HEK293 (cell line): ENCODE measurements at regions not wholly inside any gene's neighbourhood (a gene's known extent, or its start where the extent isn't known, plus 50 kb on each side); places are given as distances from the start of the nearest gene placed in this dataset.

Experiments used
- CTCF ChIA-PET: fragments of 350-600 bp; formaldehyde crosslinking; extraction: SDS; loops from one replicate; lab custom pipeline; 2021; ENCODE audit warnings: antibody characterized with exemption; lab: Yijun Ruan, JAX
- POLR2A ChIA-PET: fragments of 300-600 bp; formaldehyde crosslinking; extraction: SDS; loops from one replicate; lab custom pipeline; 2020; ENCODE audit warnings: antibody characterized with exemption, inconsistent platforms; lab: Yijun Ruan, JAX
- H3K27ac ChIP-seq: fragments of 200-500 bp; sonication (Bioruptor generic); 2 replicates; pipeline ENCODE4 v1.5.1; 2014; ENCODE audit warnings: low read depth, low read length, control low read depth, inconsistent platforms; ENCODE audit errors: extremely low read depth
- H3K36me3 ChIP-seq, 2 experiments: fragments of 200-500 bp in 1 of 2; sonication (Bioruptor generic) in 1 of 2; 1 replicate in 1 of 2; 2 replicates in 1 of 2; pipeline ENCODE4 v1.5.1; 2014 to 2017; ENCODE audit warnings: inconsistent platforms in 2 of 2, low read length in 2 of 2; ENCODE audit not compliant: control insufficient read depth in 2 of 2, insufficient read depth in 1 of 2
- H3K4me1 ChIP-seq: fragments of 200-500 bp; sonication (Bioruptor generic); 2 replicates; pipeline ENCODE4 v1.5.1; 2014; ENCODE audit warnings: mild to moderate bottlenecking, low read length, inconsistent platforms; ENCODE audit not compliant: control insufficient read depth, insufficient read depth
- H3K4me3 ChIP-seq: 2 replicates; pipeline ENCODE4 v1.5.1; 2011; ENCODE audit warnings: low read depth, mild to moderate bottlenecking, control low read depth, low read length, moderate library complexity
- H3K9me3 ChIP-seq: fragments of 200-500 bp; sonication (Bioruptor generic); 2 replicates; pipeline ENCODE4 v1.5.1; 2014; ENCODE audit warnings: low read depth, low read length, inconsistent platforms; ENCODE audit not compliant: control insufficient read depth, insufficient read depth
- FEZF1 ChIP-seq: fragments of 450-650 bp; formaldehyde crosslinking; IDR thresholded peaks from 2 replicates; pipeline ENCODE4 v1.5.1; 2016; ENCODE audit warnings: missing biosample characterization, missing genetic modification characterization
- KLF1 ChIP-seq: fragments of 450-650 bp; formaldehyde crosslinking; IDR thresholded peaks from 2 replicates; pipeline ENCODE4 v1.5.1; 2016; ENCODE audit warnings: missing biosample characterization, missing genetic modification characterization
- OSR2 ChIP-seq: fragments of 450-650 bp; formaldehyde crosslinking; IDR thresholded peaks from 2 replicates; pipeline ENCODE4 v1.5.1; 2016; ENCODE audit warnings: missing biosample characterization, missing genetic modification characterization
- PRDM6 ChIP-seq: fragments of 450-650 bp; formaldehyde crosslinking; IDR thresholded peaks from 2 replicates; pipeline ENCODE4 v1.5.1; 2017; ENCODE audit warnings: missing biosample characterization, missing genetic modification characterization
- SP2 ChIP-seq: fragments of 450-650 bp; formaldehyde crosslinking; IDR thresholded peaks from 2 replicates; pipeline ENCODE4 v1.5.1; 2016; ENCODE audit warnings: missing biosample characterization, missing genetic modification characterization
- SP3 ChIP-seq: fragments of 450-650 bp; formaldehyde crosslinking; IDR thresholded peaks from 2 replicates; pipeline ENCODE4 v1.5.1; 2016; ENCODE audit warnings: missing biosample characterization, missing genetic modification characterization
- TCF7L2 ChIP-seq: IDR thresholded peaks from 2 replicates; pipeline ENCODE4 v1.6.1; 2011; ENCODE audit warnings: low read depth, mild to moderate bottlenecking, inconsistent platforms, low read length, moderate library complexity, borderline replicate concordance
- YY1 ChIP-seq: fragments of 450-650 bp; formaldehyde crosslinking; IDR thresholded peaks from 2 replicates; pipeline ENCODE4 v1.5.1; 2018; ENCODE audit warnings: missing biosample characterization, missing genetic modification characterization
- YY2 ChIP-seq: fragments of 450-650 bp; formaldehyde crosslinking; IDR thresholded peaks from 2 replicates; pipeline ENCODE4 v1.5.1; 2016; ENCODE audit warnings: missing biosample characterization, missing genetic modification characterization
- ZBTB7A ChIP-seq: fragments of 450-650 bp; formaldehyde crosslinking; IDR thresholded peaks from 2 replicates; pipeline ENCODE4 v1.5.1; 2016; ENCODE audit warnings: low read depth, missing biosample characterization, missing genetic modification characterization
- ZNF121 ChIP-seq: fragments of 450-650 bp; formaldehyde crosslinking; IDR thresholded peaks from 2 replicates; pipeline ENCODE4 v1.5.1; 2016; ENCODE audit warnings: missing biosample characterization, missing genetic modification characterization
- ZNF16 ChIP-seq: fragments of 450-650 bp; formaldehyde crosslinking; IDR thresholded peaks from 2 replicates; pipeline ENCODE4 v1.5.1; 2016; ENCODE audit warnings: low read depth, missing biosample characterization, missing genetic modification characterization
- ZNF292 ChIP-seq: fragments of 450-650 bp; formaldehyde crosslinking; IDR thresholded peaks from 2 replicates; pipeline ENCODE4 v1.5.1; 2016; ENCODE audit warnings: low read depth, missing biosample characterization, missing genetic modification characterization, borderline replicate concordance
- ZNF362 ChIP-seq: fragments of 450-650 bp; formaldehyde crosslinking; IDR thresholded peaks from 2 replicates; pipeline ENCODE4 v1.5.1; 2016; ENCODE audit warnings: missing biosample characterization, missing genetic modification characterization
- ZNF394 ChIP-seq: fragments of 450-650 bp; formaldehyde crosslinking; IDR thresholded peaks from 2 replicates; pipeline ENCODE4 v1.5.1; 2016; ENCODE audit warnings: missing biosample characterization, missing genetic modification characterization, mild to moderate bottlenecking, moderate library complexity, borderline replicate concordance
- ZNF433 ChIP-seq: fragments of 450-650 bp; formaldehyde crosslinking; IDR thresholded peaks from 2 replicates; pipeline ENCODE4 v1.5.1; 2016; ENCODE audit warnings: missing biosample characterization, missing genetic modification characterization, low read depth
- ZNF473 ChIP-seq: fragments of 450-650 bp; formaldehyde crosslinking; IDR thresholded peaks from 2 replicates; pipeline ENCODE4 v1.5.1; 2017; ENCODE audit warnings: missing biosample characterization, missing genetic modification characterization
- ZNF510 ChIP-seq: fragments of 450-650 bp; formaldehyde crosslinking; IDR thresholded peaks from 2 replicates; pipeline ENCODE4 v1.5.1; 2018; ENCODE audit warnings: mild to moderate bottlenecking, missing genetic modification characterization, missing biosample characterization; ENCODE audit not compliant: insufficient replicate concordance
- ZNF571 ChIP-seq: fragments of 450-650 bp; formaldehyde crosslinking; IDR thresholded peaks from 2 replicates; pipeline ENCODE4 v1.5.0; 2017; ENCODE audit warnings: missing biosample characterization, missing genetic modification characterization
- ZNF621 ChIP-seq: fragments of 450-650 bp; formaldehyde crosslinking; IDR thresholded peaks from 2 replicates; pipeline ENCODE4 v1.5.1; 2017; ENCODE audit warnings: missing biosample characterization, missing genetic modification characterization
- ZNF626 ChIP-seq: fragments of 450-650 bp; sonication (Bioruptor Pico); formaldehyde crosslinking; IDR thresholded peaks from 2 replicates; pipeline ENCODE4 v1.5.1; 2018; ENCODE audit warnings: missing biosample characterization, missing genetic modification characterization, inconsistent platforms
- ZNF664 ChIP-seq: fragments of 450-650 bp; formaldehyde crosslinking; IDR thresholded peaks from 2 replicates; pipeline ENCODE4 v1.5.1; 2016; ENCODE audit warnings: missing biosample characterization, missing genetic modification characterization
- ZNF707 ChIP-seq: fragments of 450-650 bp; formaldehyde crosslinking; IDR thresholded peaks from 2 replicates; pipeline ENCODE4 v1.5.1; 2016; ENCODE audit warnings: missing biosample characterization, missing genetic modification characterization
- TF ChIP-seq, protein P1 (sequence below): fragments of 450-650 bp; formaldehyde crosslinking; IDR thresholded peaks from 2 replicates; pipeline ENCODE4 v1.5.1; 2017; ENCODE audit warnings: missing biosample characterization, missing genetic modification characterization
- TF ChIP-seq, protein P2 (sequence below): fragments of 450-650 bp; IDR thresholded peaks from 2 replicates; pipeline ENCODE4 v1.5.1; 2018; ENCODE audit warnings: missing biosample characterization, missing genetic modification characterization

DNA sequence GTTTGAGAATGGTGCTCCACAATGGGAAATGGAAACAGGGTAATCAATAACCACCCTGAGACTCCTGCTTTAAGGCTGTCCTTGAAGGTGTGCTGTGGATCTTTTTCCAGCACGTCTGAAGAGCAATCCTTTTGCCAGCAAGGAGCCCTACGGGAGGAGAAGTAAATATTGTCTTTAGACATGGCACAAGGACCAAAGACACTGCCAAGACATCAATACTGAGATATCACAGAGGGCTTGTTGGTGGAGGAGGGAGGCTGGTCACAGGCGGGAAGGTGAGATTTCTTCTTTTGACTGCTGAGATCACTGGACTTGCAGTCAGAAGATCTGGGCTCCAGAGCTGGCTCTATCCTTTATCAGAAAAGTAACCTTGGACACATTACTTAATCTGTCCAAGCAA lies 135.0 kb upstream of the ZNF462 start:
- Histone ChIP-seq H3K27ac (no peak overlapping the region), H3K36me3 (no peaks in the 10 kb centered on the region), H3K4me1 (no peaks in the 10 kb centered on the region), H3K9me3 (no peaks in the 10 kb centered on the region), H3K4me3 (no peak overlapping the region)
- POLR2A ChIA-PET = no interaction called here
- TF ChIP-seq FEZF1 (tag by site-specific recombination) = no peak
- TF ChIP-seq ZBTB7A (tag by site-specific recombination) = no peak
- no peak for TF ChIP-seq ZNF473 (tag by site-specific recombination)
- no peak for TF ChIP-seq ZNF394
- CTCF ChIA-PET = interaction anchor here (0.7 kb wide), 1 partner anchor 20 kb away, joined by 3 read pairs; no protein-coding TSS in a partner anchor

GRCh38 chr9:106728860-106729259 lies 134.1 kb upstream of the ZNF462 start:
- H3K4me3 ChIP-seq = no peak overlapping the region
- CTCF ChIA-PET = interaction anchor here (0.6 to 1.0 kb wide), 3 partner anchors 12 to 887 kb away, joined by 3 to 4 read pairs (median 3); no protein-coding TSS in a partner anchor
- H3K9me3 ChIP-seq = no peaks in the 10 kb centered on the region
- TF ChIP-seq PRDM6 (tag by site-specific recombination) (no peak), ZNF121 (no peak), ZNF16 (tag by site-specific recombination) (no peak), ZNF362 (no peak), OSR2 (no peak), ZNF621 (tag by site-specific recombination) (no peak), ZNF571 (tag by site-specific recombination) (no peak), SP3 (no peak), KLF1 (tag by site-specific recombination) (no peak), TCF7L2 (no peak), ZNF664 (no peak), ZNF707 (tag by site-specific recombination) (no peak), SP2 (tag by site-specific recombination) (no peak), ZNF292 (tag by site-specific recombination) (no peak), ZNF433 (tag by site-specific recombination) (no peak)
- TF ChIP-seq, protein P1, sequence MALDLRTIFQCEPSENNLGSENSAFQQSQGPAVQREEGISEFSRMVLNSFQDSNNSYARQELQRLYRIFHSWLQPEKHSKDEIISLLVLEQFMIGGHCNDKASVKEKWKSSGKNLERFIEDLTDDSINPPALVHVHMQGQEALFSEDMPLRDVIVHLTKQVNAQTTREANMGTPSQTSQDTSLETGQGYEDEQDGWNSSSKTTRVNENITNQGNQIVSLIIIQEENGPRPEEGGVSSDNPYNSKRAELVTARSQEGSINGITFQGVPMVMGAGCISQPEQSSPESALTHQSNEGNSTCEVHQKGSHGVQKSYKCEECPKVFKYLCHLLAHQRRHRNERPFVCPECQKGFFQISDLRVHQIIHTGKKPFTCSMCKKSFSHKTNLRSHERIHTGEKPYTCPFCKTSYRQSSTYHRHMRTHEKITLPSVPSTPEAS = no peak
- H3K36me3 ChIP-seq = no peaks in the 10 kb centered on the region
- no peaks in the 10 kb centered on the region for H3K4me1 ChIP-seq
- no peak overlapping the region for H3K27ac ChIP-seq
- POLR2A ChIA-PET = no interaction called here

GRCh38 chr9:106731910-106732309 lies 131.1 kb upstream of the ZNF462 start:
- POLR2A ChIA-PET = no interaction called here
- no peak overlapping the region for H3K4me3 ChIP-seq
- no peak overlapping the region for H3K27ac ChIP-seq
- TF ChIP-seq YY2 (tag by site-specific recombination) (no peak), ZNF510 (tag by site-specific recombination) (no peak), YY1 (no peak), ZNF626 (tag by site-specific recombination) (no peak), ZNF433 (tag by site-specific recombination) (no peak)
- TF ChIP-seq, protein P2, sequence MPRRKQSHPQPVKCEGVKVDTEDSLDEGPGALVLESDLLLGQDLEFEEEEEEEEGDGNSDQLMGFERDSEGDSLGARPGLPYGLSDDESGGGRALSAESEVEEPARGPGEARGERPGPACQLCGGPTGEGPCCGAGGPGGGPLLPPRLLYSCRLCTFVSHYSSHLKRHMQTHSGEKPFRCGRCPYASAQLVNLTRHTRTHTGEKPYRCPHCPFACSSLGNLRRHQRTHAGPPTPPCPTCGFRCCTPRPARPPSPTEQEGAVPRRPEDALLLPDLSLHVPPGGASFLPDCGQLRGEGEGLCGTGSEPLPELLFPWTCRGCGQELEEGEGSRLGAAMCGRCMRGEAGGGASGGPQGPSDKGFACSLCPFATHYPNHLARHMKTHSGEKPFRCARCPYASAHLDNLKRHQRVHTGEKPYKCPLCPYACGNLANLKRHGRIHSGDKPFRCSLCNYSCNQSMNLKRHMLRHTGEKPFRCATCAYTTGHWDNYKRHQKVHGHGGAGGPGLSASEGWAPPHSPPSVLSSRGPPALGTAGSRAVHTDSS = no peak
- TF ChIP-seq, all 188 proteins: peak for 0
- H3K4me1 ChIP-seq = no peaks in the 10 kb centered on the region
- H3K36me3 ChIP-seq = no peaks in the 10 kb centered on the region
- CTCF ChIA-PET = no interaction called here
- no peaks in the 10 kb centered on the region for H3K9me3 ChIP-seq
